Nephron (organoid): ENCODE measurements at regions not wholly inside any gene's neighbourhood (a gene's known extent, or its start where the extent isn't known, plus 50 kb on each side); places are given as distances from the start of the nearest gene placed in this dataset.
A peak's percentile ranks its signal among the peaks of the same experiment; 100 is the strongest.

Experiments used
- H3K27ac Mint-ChIP-seq, 3 experiments: 2 replicates each; pipeline ENCODE4 v1.8.0; 2020; ENCODE audit warnings: mixed read lengths in 3 of 3, mild to moderate bottlenecking in 2 of 3, moderate library complexity in 1 of 3
- H3K27me3 Mint-ChIP-seq: 2 replicates; pipeline ENCODE4 v1.8.0; 2021; ENCODE audit warnings: low read depth, mild to moderate bottlenecking, moderate library complexity, mixed read lengths
- H3K36me3 Mint-ChIP-seq: 2 replicates; pipeline ENCODE4 v1.8.0; 2020; ENCODE audit warnings: low read depth, mixed read lengths
- H3K4me1 Mint-ChIP-seq: 2 replicates; pipeline ENCODE4 v1.8.0; 2020; ENCODE audit warnings: mixed read lengths
- H3K4me3 Mint-ChIP-seq, 3 experiments: 2 replicates each; pipeline ENCODE4 v1.8.0; 2020; ENCODE audit warnings: mild to moderate bottlenecking in 3 of 3, mixed read lengths in 3 of 3, moderate library complexity in 2 of 3
- H3K9me3 Mint-ChIP-seq: 2 replicates; pipeline ENCODE4 v1.8.0; 2020; ENCODE audit warnings: mixed read lengths
- TF ChIP-seq, protein P1 (sequence below), 3 experiments: fragments of 200-600 bp; sonication (generic); IDR thresholded peaks; one replicate each; pipeline ENCODE4 v1.5.0; 2021; ENCODE audit warnings: antibody characterized with exemption in 3 of 3; ENCODE audit not compliant: unreplicated experiment in 3 of 3

DNA sequence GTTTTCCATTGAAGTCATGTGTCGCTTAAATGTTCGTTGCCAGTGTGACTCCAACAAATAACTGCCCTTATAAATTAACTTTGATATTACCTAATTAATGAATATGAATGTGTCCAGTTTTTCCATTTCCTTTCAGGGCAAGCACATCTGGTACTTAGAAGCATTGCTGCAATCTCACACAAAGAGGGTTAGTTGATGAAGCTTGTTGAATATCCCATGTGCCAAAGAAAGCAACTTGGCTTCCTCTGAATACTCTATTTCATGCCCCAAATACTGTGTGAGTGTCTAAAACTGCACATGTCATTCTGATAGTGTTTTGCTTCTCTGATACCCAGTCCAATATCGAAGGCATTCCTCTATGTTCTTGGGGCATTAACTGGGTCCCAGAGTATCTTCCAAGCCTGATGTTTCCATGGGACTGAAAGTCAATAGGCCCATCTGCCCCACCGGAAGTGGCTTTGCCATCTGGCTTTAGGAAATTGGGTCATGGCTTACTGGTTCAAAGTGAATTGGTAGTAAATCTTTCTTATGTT is 75.8 kb upstream of the CNTN1 start:
- Mint-ChIP-seq H3K36me3 (no peaks in the 10 kb centered on the region), H3K4me1 (no peaks in the 10 kb centered on the region), H3K27ac (no peak overlapping the region), H3K27me3 (no peaks in the 10 kb centered on the region), H3K4me3 (no peak overlapping the region), H3K9me3 (peaks cover 3% of the 10 kb centered on the region)
- TF ChIP-seq, protein P1, sequence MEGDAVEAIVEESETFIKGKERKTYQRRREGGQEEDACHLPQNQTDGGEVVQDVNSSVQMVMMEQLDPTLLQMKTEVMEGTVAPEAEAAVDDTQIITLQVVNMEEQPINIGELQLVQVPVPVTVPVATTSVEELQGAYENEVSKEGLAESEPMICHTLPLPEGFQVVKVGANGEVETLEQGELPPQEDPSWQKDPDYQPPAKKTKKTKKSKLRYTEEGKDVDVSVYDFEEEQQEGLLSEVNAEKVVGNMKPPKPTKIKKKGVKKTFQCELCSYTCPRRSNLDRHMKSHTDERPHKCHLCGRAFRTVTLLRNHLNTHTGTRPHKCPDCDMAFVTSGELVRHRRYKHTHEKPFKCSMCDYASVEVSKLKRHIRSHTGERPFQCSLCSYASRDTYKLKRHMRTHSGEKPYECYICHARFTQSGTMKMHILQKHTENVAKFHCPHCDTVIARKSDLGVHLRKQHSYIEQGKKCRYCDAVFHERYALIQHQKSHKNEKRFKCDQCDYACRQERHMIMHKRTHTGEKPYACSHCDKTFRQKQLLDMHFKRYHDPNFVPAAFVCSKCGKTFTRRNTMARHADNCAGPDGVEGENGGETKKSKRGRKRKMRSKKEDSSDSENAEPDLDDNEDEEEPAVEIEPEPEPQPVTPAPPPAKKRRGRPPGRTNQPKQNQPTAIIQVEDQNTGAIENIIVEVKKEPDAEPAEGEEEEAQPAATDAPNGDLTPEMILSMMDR (IDR thresholded peaks at IDR 0.05; ENCODE audit: unreplicated experiment in 3 of 3) = no peak

DNA sequence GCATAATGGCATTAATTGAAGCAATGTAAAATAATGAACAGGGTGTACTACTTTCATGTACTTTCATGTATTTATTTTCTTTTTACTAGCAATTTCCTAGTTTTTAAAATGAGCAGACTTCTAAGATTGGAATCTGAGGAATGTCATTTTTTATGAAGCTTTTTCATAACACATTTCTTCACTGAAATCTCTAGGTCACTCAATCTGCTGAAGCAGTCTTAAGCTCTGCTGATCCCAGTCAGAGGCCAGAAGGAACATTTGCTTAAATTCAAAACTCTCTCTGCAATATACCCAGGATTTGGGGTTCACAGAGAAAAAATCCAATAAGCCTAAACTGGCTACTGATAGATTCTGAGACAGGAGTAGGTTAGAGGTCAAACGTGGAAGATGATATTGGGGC is 73.6 kb upstream of the CNTN1 start:
- H3K9me3 Mint-ChIP-seq = no peaks in the 10 kb centered on the region
- TF ChIP-seq, protein P1 (IDR thresholded peaks at IDR 0.05; ENCODE audit: unreplicated experiment in 3 of 3) = no peak
- no peaks in the 10 kb centered on the region for H3K27me3 Mint-ChIP-seq
- H3K4me1 Mint-ChIP-seq = no peaks in the 10 kb centered on the region
- H3K27ac Mint-ChIP-seq = no peak overlapping the region
- no peak overlapping the region for H3K4me3 Mint-ChIP-seq
- H3K36me3 Mint-ChIP-seq = no peaks in the 10 kb centered on the region

DNA sequence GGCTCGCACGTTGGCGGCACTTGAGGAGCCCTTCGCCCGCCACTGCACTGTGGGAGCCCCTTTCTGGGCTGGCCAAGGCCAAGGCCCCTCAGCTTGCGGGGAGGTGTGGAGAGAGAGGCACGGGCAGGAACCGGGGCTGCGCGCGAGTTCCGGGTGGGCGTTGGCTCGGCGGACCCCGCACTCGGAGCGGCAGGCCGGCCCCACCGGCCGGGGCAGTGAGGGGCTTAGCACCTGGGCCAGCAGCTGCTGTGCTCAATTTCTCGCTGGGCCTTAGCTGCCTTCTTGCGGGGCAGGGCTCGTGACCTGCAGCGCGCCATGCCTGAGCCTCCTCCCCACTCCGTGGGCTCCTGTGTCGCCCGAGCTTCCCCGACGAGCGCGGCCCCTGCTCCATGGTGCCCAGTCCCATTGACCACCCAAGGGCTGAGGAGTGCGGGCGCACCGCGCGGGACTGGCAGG is 71.6 kb upstream of the CNTN1 start:
- no peaks in the 10 kb centered on the region for H3K9me3 Mint-ChIP-seq
- H3K27me3 Mint-ChIP-seq = no peaks in the 10 kb centered on the region
- no peaks in the 10 kb centered on the region for H3K4me1 Mint-ChIP-seq
- H3K27ac Mint-ChIP-seq = no peak overlapping the region
- H3K4me3 Mint-ChIP-seq = no peak overlapping the region
- H3K36me3 Mint-ChIP-seq = no peaks in the 10 kb centered on the region
- TF ChIP-seq, protein P1 (IDR thresholded peaks at IDR 0.05; ENCODE audit: unreplicated experiment in 3 of 3) = no peak

DNA sequence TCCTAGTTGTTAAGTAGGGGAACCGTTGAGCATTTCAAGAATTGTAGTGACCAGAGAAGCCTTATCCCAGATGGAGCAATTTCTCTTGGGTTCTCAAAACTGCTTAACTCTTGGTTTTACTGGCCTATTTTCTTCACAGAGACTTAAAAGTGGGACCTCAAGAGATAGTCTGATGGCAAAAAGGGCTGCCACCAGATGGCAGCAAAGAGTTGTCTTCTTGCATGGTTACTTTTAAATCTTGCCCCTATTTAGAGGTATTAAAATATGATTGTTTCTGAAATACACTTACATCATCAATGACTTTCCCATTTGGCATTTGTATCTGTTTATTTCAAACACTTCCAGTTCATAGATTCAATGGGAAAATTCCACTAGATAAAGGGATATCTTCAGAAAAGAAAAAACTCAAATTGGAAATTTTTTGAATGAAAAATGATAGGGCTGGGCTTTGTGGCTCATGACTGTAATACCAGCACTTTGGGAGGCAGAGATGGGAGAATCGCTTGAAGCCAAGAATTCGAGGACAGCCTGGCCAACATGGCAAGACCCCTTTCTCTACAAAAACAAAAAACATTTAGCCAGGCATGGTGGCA is 69.9 kb upstream of the CNTN1 start:
- Mint-ChIP-seq H3K36me3 (no peaks in the 10 kb centered on the region), H3K4me1 (no peaks in the 10 kb centered on the region), H3K4me3 (no peak overlapping the region), H3K9me3 (no peaks in the 10 kb centered on the region), H3K27me3 (no peaks in the 10 kb centered on the region), H3K27ac (no peak overlapping the region)
- TF ChIP-seq, protein P1 (IDR thresholded peaks at IDR 0.05; ENCODE audit: unreplicated experiment in 3 of 3) = peak; percentile 84 to 89 (median 87)

DNA sequence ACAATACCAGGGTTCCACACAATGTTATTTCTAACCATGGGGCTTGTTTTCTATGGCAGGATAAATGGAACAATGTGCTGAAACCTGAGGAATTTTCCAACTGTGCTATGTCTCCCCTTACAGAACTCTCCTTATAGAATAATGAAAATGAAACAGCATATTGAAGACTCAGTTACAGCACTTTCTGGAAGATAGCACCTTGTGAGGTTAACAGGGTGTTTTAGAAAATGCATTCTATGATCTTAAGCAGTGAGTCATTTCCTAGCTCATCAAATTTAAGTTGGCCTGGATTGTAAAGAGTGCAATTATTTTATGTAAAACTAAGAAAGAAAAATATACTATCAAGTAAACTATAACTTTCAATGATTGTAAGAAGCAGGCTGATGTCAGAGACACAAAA is 60.1 kb upstream of the CNTN1 start:
- H3K36me3 Mint-ChIP-seq = no peaks in the 10 kb centered on the region
- TF ChIP-seq, protein P1 (IDR thresholded peaks at IDR 0.05; ENCODE audit: unreplicated experiment in 3 of 3) = no peak
- H3K27me3 Mint-ChIP-seq = no peaks in the 10 kb centered on the region
- no peak overlapping the region for H3K4me3 Mint-ChIP-seq
- peaks cover 26% of the 10 kb centered on the region for H3K4me1 Mint-ChIP-seq
- H3K27ac Mint-ChIP-seq = peak overlapping the region in 2 of 3 experiments; percentile 26 to 58
- no peaks in the 10 kb centered on the region for H3K9me3 Mint-ChIP-seq

DNA sequence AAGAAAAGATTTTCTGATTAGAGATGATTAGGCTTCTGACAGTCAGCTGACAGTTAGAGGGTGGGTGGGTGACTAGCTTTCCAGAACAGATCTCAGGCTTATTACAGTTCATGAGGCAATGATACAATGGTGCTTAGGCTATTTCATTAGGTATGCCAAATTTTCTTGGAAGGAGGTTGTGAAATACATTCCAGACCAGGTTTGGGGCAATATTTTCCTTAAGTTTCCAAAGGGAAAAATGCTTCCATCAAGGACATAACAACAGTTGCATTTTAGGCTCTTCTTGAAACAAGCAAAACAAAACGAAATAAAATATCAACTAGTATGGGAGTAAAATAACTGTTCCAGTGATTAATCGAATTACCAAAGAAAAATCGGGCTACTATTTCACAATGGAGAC is 59.3 kb upstream of the CNTN1 start:
- Mint-ChIP-seq H3K27me3 (no peaks in the 10 kb centered on the region), H3K36me3 (no peaks in the 10 kb centered on the region), H3K4me3 (no peak overlapping the region), H3K9me3 (no peaks in the 10 kb centered on the region), H3K4me1 (peaks cover 26% of the 10 kb centered on the region), H3K27ac (peak overlapping the region in 1 of 3 experiments; percentile 56)
- TF ChIP-seq, protein P1 (IDR thresholded peaks at IDR 0.05; ENCODE audit: unreplicated experiment in 3 of 3) = no peak
